NT2/D1 (cell line): ENCODE measurements at regions not wholly inside any gene's neighbourhood (a gene's known extent, or its start where the extent isn't known, plus 50 kb on each side); places are given as distances from the start of the nearest gene placed in this dataset.
"Not testable (repeated sequence)": the region's sequence is repeated elsewhere in the genome, so short reads cannot be mapped to it uniquely, and the experiment has no call there.

ENCODE experiments used
- DNase-seq: peaks from one replicate; pipeline ENCODE4 v3.0.0-alpha.2; 2011; ENCODE audit warnings: low read depth, low spot score
- H3K27me3 ChIP-seq: 2 replicates; pipeline ENCODE4 v1.6.0; 2011; ENCODE audit warnings: mild to moderate bottlenecking; ENCODE audit not compliant: insufficient read length, insufficient read depth
- H3K36me3 ChIP-seq: 2 replicates; pipeline ENCODE4 v1.6.1; 2011; ENCODE audit warnings: mild to moderate bottlenecking, low read length, mixed read lengths; ENCODE audit not compliant: insufficient read depth, insufficient read length
- H3K4me1 ChIP-seq: 2 replicates; pipeline ENCODE4 v1.5.1; 2011; ENCODE audit not compliant: insufficient read depth, insufficient read length
- H3K4me3 ChIP-seq: 2 replicates; pipeline ENCODE4 v1.5.1; 2011; ENCODE audit warnings: low read depth; ENCODE audit not compliant: insufficient read length
- H3K9ac ChIP-seq: 2 replicates; pipeline ENCODE4 v1.6.0; 2011; ENCODE audit warnings: low read depth; ENCODE audit not compliant: insufficient read length
- H3K9me3 ChIP-seq: 2 replicates; pipeline ENCODE4 v1.5.1; 2011; ENCODE audit warnings: mild to moderate bottlenecking, low read length; ENCODE audit not compliant: insufficient read depth
- SUZ12 ChIP-seq: IDR thresholded peaks from 2 replicates; pipeline ENCODE4 v1.6.1; 2011; ENCODE audit not compliant: insufficient read length, insufficient read depth; ENCODE audit errors: extremely low read depth
- YY1 ChIP-seq: IDR thresholded peaks from 2 replicates; pipeline ENCODE4 v1.6.1; 2011; ENCODE audit not compliant: insufficient read length, insufficient read depth
- ZNF274 ChIP-seq: IDR thresholded peaks from 2 replicates; pipeline ENCODE4 v1.6.1; 2011; ENCODE audit warnings: mild to moderate bottlenecking, low read depth, low read length

- Histone ChIP-seq H3K27me3 (no peaks in the 10 kb centered on the region), H3K9me3 (peaks cover 12% of the 10 kb centered on the region; the same call in 1 of the 2 replicates), H3K4me1 (no peaks in the 10 kb centered on the region), H3K36me3 (no peaks in the 10 kb centered on the region), H3K4me3 (no peak overlapping the region), H3K9ac (no peak overlapping the region)
- DNase-seq = no peak
- TF ChIP-seq ZNF274 = no peak
- TF ChIP-seq SUZ12 = no peak
Observed at GRCh38 chrX:13468096-13468495, 101.3 kb upstream of the EGFL6 start.

GRCh38 chrX:13467243-13467642 is 102.2 kb upstream of the EGFL6 start:
- DNase-seq = no peak
- no peak overlapping the region for H3K9ac ChIP-seq
- H3K9me3 ChIP-seq = peaks cover 20% of the 10 kb centered on the region; the same call in 1 of the 2 replicates
- H3K27me3 ChIP-seq = no peaks in the 10 kb centered on the region
- H3K36me3 ChIP-seq = no peaks in the 10 kb centered on the region
- no peak overlapping the region for H3K4me3 ChIP-seq
- H3K4me1 ChIP-seq = no peaks in the 10 kb centered on the region
- TF ChIP-seq ZNF274 = no peak
- no peak for TF ChIP-seq YY1
- TF ChIP-seq SUZ12 = no peak

DNA sequence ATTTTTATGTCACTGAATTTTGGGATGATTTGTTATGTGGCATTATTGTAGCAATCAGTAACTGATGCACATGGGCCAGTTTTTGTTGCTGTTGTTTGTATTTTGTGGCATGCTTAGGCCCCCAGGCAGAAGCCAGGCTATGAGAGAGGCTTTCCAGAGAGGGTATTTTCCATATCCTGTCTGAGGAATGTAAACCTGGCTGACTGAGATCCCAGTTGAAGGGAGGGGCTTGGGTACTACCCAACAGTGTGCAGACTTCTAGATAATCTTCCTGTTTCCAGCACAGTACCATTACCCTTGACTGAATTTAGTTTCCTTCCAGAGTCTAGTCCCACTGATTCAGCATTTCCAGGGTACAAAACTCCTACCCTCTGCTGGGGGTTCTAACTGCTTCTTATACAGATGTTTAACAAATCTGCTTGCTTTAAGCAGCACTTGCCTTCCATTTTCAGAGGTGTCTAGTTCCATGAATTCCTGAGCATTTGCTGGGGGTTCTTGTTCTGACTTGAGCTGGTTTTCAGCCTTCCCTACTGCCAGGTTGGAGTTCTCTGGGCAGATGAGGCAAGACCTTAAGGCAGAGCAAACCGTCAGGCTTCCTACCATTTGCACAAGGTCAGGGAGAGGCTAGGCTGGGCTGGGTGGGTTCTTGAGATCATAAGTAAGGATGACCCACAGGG is 104.7 kb upstream of the EGFL6 start:
- no peak overlapping the region for H3K9ac ChIP-seq
- TF ChIP-seq YY1 = no peak
- no peak for TF ChIP-seq SUZ12
- TF ChIP-seq ZNF274 = no peak
- DNase-seq = no peak

DNA sequence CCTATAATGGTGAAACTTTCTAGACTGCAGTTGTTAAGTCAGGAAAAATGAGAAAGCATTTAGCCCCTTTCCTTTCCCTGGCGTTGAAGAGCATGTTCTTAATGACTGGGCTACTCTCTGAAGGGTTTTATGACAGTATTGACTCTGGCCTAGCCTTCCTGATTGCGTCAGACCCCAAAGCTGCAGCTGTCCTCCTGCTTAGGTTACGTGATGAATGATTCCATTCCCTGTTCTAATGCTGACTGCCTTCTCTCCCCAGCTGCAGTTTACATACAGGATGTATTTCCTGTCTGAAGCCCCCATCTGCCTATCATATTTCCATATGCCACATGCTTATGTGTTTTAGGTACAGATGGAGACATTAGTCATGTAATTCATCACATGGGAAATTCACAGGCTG is 105.8 kb upstream of the EGFL6 start:
- Histone ChIP-seq H3K9ac (no peak overlapping the region), H3K4me3 (no peak overlapping the region), H3K36me3 (no peaks in the 10 kb centered on the region), H3K27me3 (no peaks in the 10 kb centered on the region), H3K4me1 (no peaks in the 10 kb centered on the region), H3K9me3 (peaks cover 20% of the 10 kb centered on the region; the same call in 1 of the 2 replicates)
- no peak for DNase-seq
- TF ChIP-seq ZNF274 (no peak), SUZ12 (no peak), YY1 (no peak)

More for the DNA sequence above, 104.7 kb upstream of the EGFL6 start:
- no peaks in the 10 kb centered on the region for H3K4me1 ChIP-seq
- H3K4me3 ChIP-seq = no peak overlapping the region
- peaks cover 20% of the 10 kb centered on the region; the same call in 1 of the 2 replicates for H3K9me3 ChIP-seq
- no peaks in the 10 kb centered on the region for H3K36me3 ChIP-seq
- H3K27me3 ChIP-seq = no peaks in the 10 kb centered on the region

DNA sequence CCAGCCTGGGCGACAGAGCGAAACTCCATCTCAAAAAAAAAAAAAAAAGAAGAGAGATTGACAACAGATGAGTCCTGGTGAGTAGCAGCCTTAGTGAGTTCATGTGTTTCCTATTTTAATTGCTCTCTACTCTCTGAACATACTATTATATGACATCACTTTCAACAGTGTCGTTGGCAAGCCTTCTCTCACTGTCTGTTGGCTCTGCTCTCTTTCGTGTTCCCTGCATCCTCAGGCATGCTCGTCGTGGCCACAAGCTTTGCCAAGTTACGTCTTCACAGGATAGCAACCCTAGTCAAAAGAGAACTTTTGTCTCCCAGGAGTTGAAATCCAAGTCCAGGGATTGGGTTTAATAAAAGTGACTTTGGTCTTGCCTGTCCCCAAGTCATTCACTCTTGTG is 117.1 kb upstream of the EGFL6 start:
- Histone ChIP-seq H3K4me3 (no peak overlapping the region), H3K9ac (no peak overlapping the region), H3K27me3 (no peaks in the 10 kb centered on the region), H3K36me3 (no peaks in the 10 kb centered on the region), H3K9me3 (no peaks in the 10 kb centered on the region), H3K4me1 (no peaks in the 10 kb centered on the region)
- TF ChIP-seq ZNF274 = no peak
- no peak for TF ChIP-seq SUZ12
- no peak for TF ChIP-seq YY1
- DNase-seq = no peak

DNA sequence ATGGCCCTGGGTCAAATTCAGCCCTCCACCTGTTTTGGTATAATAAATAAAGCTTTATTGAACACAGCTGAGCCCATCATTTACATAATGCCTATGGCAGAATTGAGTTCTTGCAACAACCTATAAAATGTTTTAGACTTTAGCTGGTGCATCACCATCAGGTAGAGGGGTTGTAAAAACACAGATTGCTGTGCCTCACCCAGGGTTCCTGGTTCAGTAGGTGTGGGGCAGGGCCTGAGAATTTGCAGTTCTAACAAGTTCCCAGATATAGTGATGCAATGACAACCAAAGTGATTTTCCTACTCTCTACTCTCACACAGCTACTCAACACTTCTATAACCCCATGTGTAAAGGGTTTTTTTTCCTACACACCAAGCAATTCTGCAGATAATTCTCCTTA is 120.0 kb upstream of the EGFL6 start:
- no peak for DNase-seq
- Histone ChIP-seq H3K36me3 (no peaks in the 10 kb centered on the region), H3K27me3 (no peaks in the 10 kb centered on the region), H3K4me3 (no peak overlapping the region), H3K9me3 (no peaks in the 10 kb centered on the region), H3K9ac (no peak overlapping the region), H3K4me1 (no peaks in the 10 kb centered on the region)
- no peak for TF ChIP-seq YY1
- TF ChIP-seq SUZ12 = no peak
- TF ChIP-seq ZNF274 = no peak

DNA sequence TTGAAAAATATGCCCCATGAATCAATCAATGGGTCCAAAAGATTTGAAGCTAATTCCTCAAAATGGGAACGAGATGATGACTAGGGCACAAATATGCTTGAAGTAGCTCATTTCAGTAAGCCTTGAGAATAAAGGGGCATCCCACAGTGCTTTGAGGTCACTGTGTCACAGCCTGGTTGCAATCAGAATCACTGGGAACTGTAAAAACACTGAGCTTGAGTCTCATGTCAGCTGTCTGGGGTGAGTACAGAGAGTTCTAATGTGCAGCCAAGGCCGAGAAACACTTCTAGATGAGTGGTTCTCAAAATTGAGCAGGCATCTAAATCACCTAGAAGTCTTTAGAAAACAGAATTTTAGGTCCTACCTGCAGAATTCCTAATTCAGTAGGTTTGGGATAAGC is 120.5 kb upstream of the EGFL6 start:
- Histone ChIP-seq H3K27me3 (no peaks in the 10 kb centered on the region), H3K9me3 (no peaks in the 10 kb centered on the region), H3K9ac (no peak overlapping the region), H3K4me3 (no peak overlapping the region), H3K36me3 (no peaks in the 10 kb centered on the region), H3K4me1 (no peaks in the 10 kb centered on the region)
- no peak for DNase-seq
- TF ChIP-seq SUZ12 (no peak), ZNF274 (no peak), YY1 (no peak)

DNA sequence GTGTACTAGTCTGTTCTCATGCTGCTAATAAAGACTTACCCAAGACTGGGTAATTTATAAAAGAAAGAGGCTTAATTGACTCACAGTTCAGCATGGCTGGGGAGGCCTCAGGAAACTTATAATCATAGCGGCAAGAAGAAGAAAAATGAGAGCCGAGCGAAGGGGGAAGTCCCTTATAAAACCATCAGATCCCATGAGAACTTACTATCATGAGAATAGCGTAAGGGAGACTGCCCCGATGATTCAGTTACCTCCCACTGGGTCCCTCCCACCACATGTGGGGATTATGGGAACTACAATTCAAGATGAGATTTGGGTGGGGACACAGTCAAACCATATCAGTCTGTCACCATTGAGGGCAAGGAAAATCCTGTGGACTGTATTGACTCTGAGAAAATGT is 121.8 kb upstream of the ATXN3L start:
- H3K9me3 ChIP-seq, H3K27me3 ChIP-seq, H3K4me3 ChIP-seq, H3K4me1 ChIP-seq, DNase-seq, H3K36me3 ChIP-seq, H3K9ac ChIP-seq: not testable (repeated sequence)
